Nephron (organoid): ENCODE measurements at regions not wholly inside any gene's neighbourhood (a gene's known extent, or its start where the extent isn't known, plus 50 kb on each side); places are given as distances from the start of the nearest gene placed in this dataset.
"Not testable (repeated sequence)": the region's sequence is repeated elsewhere in the genome, so short reads cannot be mapped to it uniquely, and the experiment has no call there.

Experiments
- H3K27ac Mint-ChIP-seq, 3 experiments: 2 replicates each; pipeline ENCODE4 v1.8.0; 2020; ENCODE audit warnings: mixed read lengths in 3 of 3, mild to moderate bottlenecking in 2 of 3, moderate library complexity in 1 of 3
- H3K27me3 Mint-ChIP-seq: 2 replicates; pipeline ENCODE4 v1.8.0; 2021; ENCODE audit warnings: low read depth, mild to moderate bottlenecking, moderate library complexity, mixed read lengths
- H3K36me3 Mint-ChIP-seq: 2 replicates; pipeline ENCODE4 v1.8.0; 2020; ENCODE audit warnings: low read depth, mixed read lengths
- H3K4me1 Mint-ChIP-seq: 2 replicates; pipeline ENCODE4 v1.8.0; 2020; ENCODE audit warnings: mixed read lengths
- H3K4me3 Mint-ChIP-seq, 3 experiments: 2 replicates each; pipeline ENCODE4 v1.8.0; 2020; ENCODE audit warnings: mild to moderate bottlenecking in 3 of 3, mixed read lengths in 3 of 3, moderate library complexity in 2 of 3
- H3K9me3 Mint-ChIP-seq: 2 replicates; pipeline ENCODE4 v1.8.0; 2020; ENCODE audit warnings: mixed read lengths
- CTCF ChIP-seq, 3 experiments: fragments of 200-600 bp; sonication (generic); IDR thresholded peaks; one replicate each; pipeline ENCODE4 v1.5.0; 2021; ENCODE audit warnings: antibody characterized with exemption in 3 of 3; ENCODE audit not compliant: unreplicated experiment in 3 of 3

DNA sequence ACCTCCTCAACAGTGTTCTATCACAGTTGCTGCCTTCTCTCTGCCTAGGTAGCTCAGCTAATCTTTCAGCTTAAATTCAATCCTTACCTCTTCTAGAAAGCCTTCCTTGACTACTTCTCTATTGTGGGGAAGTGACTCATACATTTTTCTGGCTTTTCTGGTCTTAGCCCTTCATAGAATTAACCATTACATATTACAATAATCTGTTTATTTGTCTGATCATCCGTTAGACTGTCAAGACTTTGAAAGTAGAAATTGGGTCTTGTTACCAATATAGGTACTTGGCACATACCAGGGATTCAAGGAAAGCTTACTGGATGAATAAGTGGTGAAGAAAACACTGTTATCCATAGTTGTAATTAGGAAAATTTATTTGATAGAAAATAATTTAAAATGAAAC is 89.6 kb downstream of the FANCF start:
- Mint-ChIP-seq H3K4me1 (peaks cover 6% of the 10 kb centered on the region), H3K9me3 (no peaks in the 10 kb centered on the region), H3K27me3 (no peaks in the 10 kb centered on the region), H3K27ac (no peak overlapping the region), H3K4me3 (no peak overlapping the region), H3K36me3 (no peaks in the 10 kb centered on the region)
- no peak for TF ChIP-seq CTCF (IDR thresholded peaks at IDR 0.05; ENCODE audit: unreplicated experiment in 3 of 3)

GRCh38 chr11:22528612-22529429 is 96.8 kb downstream of the FANCF start:
- not testable (repeated sequence) for H3K4me1 Mint-ChIP-seq, H3K27me3 Mint-ChIP-seq, H3K9me3 Mint-ChIP-seq, H3K36me3 Mint-ChIP-seq, H3K27ac Mint-ChIP-seq
- peak overlapping the region; percentile 39 to 77 (median 75) for H3K4me3 Mint-ChIP-seq

GRCh38 chr11:22522225-22522624 is 103.4 kb downstream of the FANCF start:
- Mint-ChIP-seq H3K27me3 (no peaks in the 10 kb centered on the region), H3K4me3 (no peak overlapping the region), H3K27ac (no peak overlapping the region), H3K36me3 (no peaks in the 10 kb centered on the region), H3K4me1 (no peaks in the 10 kb centered on the region), H3K9me3 (no peaks in the 10 kb centered on the region)
- TF ChIP-seq CTCF (IDR thresholded peaks at IDR 0.05; ENCODE audit: unreplicated experiment in 3 of 3) = no peak

DNA sequence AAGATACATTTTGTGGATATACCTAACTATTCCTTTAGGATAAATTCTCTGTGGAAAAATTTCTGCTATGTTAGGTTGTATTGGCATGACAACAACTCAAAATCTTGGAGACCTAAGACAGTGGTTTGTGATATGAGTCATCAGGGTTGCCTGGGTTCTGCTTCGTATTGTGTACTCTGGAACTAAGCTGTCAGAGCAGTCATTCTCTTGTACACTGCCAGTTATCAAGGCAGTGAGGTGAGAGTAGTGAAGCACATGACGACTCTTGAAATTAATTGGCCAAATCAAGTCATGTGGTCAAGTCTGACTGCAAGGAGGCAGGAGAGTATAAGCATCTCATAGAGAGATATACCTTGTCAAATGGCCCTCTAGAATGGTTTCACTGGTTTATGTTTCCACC is 104.4 kb downstream of the FANCF start:
- H3K27ac Mint-ChIP-seq = no peak overlapping the region
- H3K4me1 Mint-ChIP-seq = no peaks in the 10 kb centered on the region
- H3K27me3 Mint-ChIP-seq = no peaks in the 10 kb centered on the region
- no peak for TF ChIP-seq CTCF (IDR thresholded peaks at IDR 0.05; ENCODE audit: unreplicated experiment in 3 of 3)
- H3K4me3 Mint-ChIP-seq = no peak overlapping the region
- no peaks in the 10 kb centered on the region for H3K36me3 Mint-ChIP-seq
- H3K9me3 Mint-ChIP-seq = no peaks in the 10 kb centered on the region

DNA sequence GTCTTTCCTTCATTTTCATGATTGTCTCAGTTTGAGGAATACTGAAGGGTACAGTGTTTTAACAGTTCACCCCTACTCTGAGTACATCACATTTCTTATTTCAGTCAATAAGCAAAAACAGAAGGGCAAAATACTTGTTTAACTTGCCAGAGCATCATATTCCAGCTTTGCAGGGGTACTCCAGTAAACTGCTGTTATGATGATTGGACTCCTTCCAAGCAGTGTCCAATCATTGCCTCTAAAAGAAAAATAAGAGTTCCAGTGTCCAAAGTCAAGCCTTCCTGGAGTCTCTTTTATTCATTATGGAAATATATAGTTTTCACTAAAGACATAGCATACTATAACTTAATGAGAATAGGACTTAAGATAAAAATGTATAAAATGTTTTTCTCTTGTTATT is 105.1 kb downstream of the FANCF start:
- no peak overlapping the region for H3K4me3 Mint-ChIP-seq
- no peaks in the 10 kb centered on the region for H3K4me1 Mint-ChIP-seq
- H3K36me3 Mint-ChIP-seq = no peaks in the 10 kb centered on the region
- H3K27me3 Mint-ChIP-seq = no peaks in the 10 kb centered on the region
- H3K9me3 Mint-ChIP-seq = no peaks in the 10 kb centered on the region
- peak overlapping the region in 1 of 3 experiments; percentile 15 for H3K27ac Mint-ChIP-seq
- no peak for TF ChIP-seq CTCF (IDR thresholded peaks at IDR 0.05; ENCODE audit: unreplicated experiment in 3 of 3)

GRCh38 chr11:22518344-22518743 is 107.3 kb downstream of the FANCF start:
- not testable (repeated sequence) for H3K27me3 Mint-ChIP-seq, H3K4me1 Mint-ChIP-seq, H3K36me3 Mint-ChIP-seq, H3K9me3 Mint-ChIP-seq, H3K27ac Mint-ChIP-seq, H3K4me3 Mint-ChIP-seq

GRCh38 chr11:22516111-22516510 is 109.5 kb downstream of the FANCF start:
- no peak overlapping the region for H3K4me3 Mint-ChIP-seq
- peaks cover 7% of the 10 kb centered on the region for H3K4me1 Mint-ChIP-seq
- TF ChIP-seq CTCF (IDR thresholded peaks at IDR 0.05; ENCODE audit: unreplicated experiment in 3 of 3) = no peak
- no peaks in the 10 kb centered on the region for H3K36me3 Mint-ChIP-seq
- no peaks in the 10 kb centered on the region for H3K27me3 Mint-ChIP-seq
- H3K9me3 Mint-ChIP-seq = no peaks in the 10 kb centered on the region
- H3K27ac Mint-ChIP-seq = no peak overlapping the region
